H1 (cell line): ENCODE measurements at regions not wholly inside any gene's neighbourhood (a gene's known extent, or its start where the extent isn't known, plus 50 kb on each side); places are given as distances from the start of the nearest gene placed in this dataset.

Experiments used
- CREB1 ChIP-seq: IDR thresholded peaks from 2 replicates; pipeline ENCODE4 v1.6.1; 2012; ENCODE audit warnings: inconsistent platforms
- FOSL1 ChIP-seq: IDR thresholded peaks from 2 replicates; pipeline ENCODE4 v1.6.1; 2011; ENCODE audit warnings: mild to moderate bottlenecking, low read depth, low read length, moderate library complexity; ENCODE audit not compliant: insufficient read depth
- HDAC6 ChIP-seq: IDR thresholded peaks from one replicate; pipeline ENCODE4 v1.7.1; 2012; ENCODE audit warnings: low read depth, mild to moderate bottlenecking, inconsistent platforms, low read length, moderate library complexity
- PHF8 ChIP-seq: fragments of 200-600 bp; sonication (generic); conservative IDR thresholded peaks from 2 replicates; pipeline ENCODE4 v1.7.1; 2012; ENCODE audit warnings: low read depth, mild to moderate bottlenecking, inconsistent platforms, low read length, moderate library complexity
- SP1 ChIP-seq: IDR thresholded peaks from 2 replicates; pipeline ENCODE4 v1.6.1; 2011; ENCODE audit warnings: low read depth, low read length
- TF ChIP-seq, protein P1 (sequence below): IDR thresholded peaks from 2 replicates; pipeline ENCODE4 v1.6.1; 2012; ENCODE audit warnings: low read length, inconsistent platforms
- TF ChIP-seq, protein P2 (sequence below), 3 experiments: IDR thresholded peaks; 1 replicate in 2 of 3; 2 replicates in 1 of 3; pipeline versions ENCODE4 v1.5.1 to v1.6.1; 2011; ENCODE audit warnings: low read length in 3 of 3, mild to moderate bottlenecking in 3 of 3, inconsistent platforms in 2 of 3, low read depth in 1 of 3, moderate library complexity in 1 of 3; ENCODE audit not compliant: insufficient read depth in 1 of 3; ENCODE audit errors: control extremely low read depth in 1 of 3

DNA sequence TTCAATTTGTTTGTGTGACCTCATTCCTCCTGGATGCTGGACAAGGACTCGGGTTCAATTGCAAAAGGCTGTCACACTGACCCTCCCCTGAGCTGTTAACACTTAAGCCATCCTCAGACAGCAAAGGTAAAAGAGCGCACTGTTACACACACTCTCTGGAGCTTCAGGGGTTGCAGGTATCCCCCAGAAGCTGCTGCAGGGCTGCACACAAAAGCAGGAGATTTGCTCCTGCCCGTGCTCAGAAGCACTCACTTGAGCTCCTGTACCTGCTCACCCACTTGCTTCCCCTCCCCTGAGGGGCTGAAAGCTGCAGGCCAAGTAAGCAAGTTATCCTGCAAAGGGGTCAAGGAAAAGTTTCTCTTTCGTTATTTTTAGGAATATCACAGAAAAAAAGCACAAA lies 886.2 kb upstream of the ZWINT start (continued):
- TF ChIP-seq, protein P1, sequence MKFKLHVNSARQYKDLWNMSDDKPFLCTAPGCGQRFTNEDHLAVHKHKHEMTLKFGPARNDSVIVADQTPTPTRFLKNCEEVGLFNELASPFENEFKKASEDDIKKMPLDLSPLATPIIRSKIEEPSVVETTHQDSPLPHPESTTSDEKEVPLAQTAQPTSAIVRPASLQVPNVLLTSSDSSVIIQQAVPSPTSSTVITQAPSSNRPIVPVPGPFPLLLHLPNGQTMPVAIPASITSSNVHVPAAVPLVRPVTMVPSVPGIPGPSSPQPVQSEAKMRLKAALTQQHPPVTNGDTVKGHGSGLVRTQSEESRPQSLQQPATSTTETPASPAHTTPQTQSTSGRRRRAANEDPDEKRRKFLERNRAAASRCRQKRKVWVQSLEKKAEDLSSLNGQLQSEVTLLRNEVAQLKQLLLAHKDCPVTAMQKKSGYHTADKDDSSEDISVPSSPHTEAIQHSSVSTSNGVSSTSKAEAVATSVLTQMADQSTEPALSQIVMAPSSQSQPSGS, result no peak
- TF ChIP-seq HDAC6 (no peak), CREB1 (no peak), FOSL1 (no peak), SP1 (no peak), PHF8 (no peak)
- TF ChIP-seq, protein P2, sequence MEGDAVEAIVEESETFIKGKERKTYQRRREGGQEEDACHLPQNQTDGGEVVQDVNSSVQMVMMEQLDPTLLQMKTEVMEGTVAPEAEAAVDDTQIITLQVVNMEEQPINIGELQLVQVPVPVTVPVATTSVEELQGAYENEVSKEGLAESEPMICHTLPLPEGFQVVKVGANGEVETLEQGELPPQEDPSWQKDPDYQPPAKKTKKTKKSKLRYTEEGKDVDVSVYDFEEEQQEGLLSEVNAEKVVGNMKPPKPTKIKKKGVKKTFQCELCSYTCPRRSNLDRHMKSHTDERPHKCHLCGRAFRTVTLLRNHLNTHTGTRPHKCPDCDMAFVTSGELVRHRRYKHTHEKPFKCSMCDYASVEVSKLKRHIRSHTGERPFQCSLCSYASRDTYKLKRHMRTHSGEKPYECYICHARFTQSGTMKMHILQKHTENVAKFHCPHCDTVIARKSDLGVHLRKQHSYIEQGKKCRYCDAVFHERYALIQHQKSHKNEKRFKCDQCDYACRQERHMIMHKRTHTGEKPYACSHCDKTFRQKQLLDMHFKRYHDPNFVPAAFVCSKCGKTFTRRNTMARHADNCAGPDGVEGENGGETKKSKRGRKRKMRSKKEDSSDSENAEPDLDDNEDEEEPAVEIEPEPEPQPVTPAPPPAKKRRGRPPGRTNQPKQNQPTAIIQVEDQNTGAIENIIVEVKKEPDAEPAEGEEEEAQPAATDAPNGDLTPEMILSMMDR (IDR thresholded peaks at IDR 0.05; ENCODE audit: control extremely low read depth in 1 of 3, insufficient read depth in 1 of 3, low read depth in 1 of 3, low read length in 3 of 3), result no peak
- TF ChIP-seq, all 59 proteins: peak for 0
